IMR-90 (cell line): ENCODE measurements at regions not wholly inside any gene's neighbourhood (a gene's known extent, or its start where the extent isn't known, plus 50 kb on each side); places are given as distances from the start of the nearest gene placed in this dataset.

Experiments
- ATAC-seq: fragments of 200-7000 bp; cut with Tn5 transposase; 2 replicates; pipeline ENCODE4 v1.9.1; 2020; ENCODE audit warnings: low read depth, mild to moderate bottlenecking, moderate library complexity
- BruUV-seq: library from RNA; stranded (reverse); fragments of 400-500 nt; replicated peaks from 2 replicates; lab custom pipeline; 2021; lab: Mats Ljungman, UMichigan
- CTCF ChIA-PET: fragments of 300-600 bp; formaldehyde crosslinking; extraction: SDS; loops from one replicate; lab custom pipeline; 2021; ENCODE audit warnings: antibody characterized with exemption; lab: Yijun Ruan, JAX
- POLR2A ChIA-PET: fragments of 300-600 bp; sonication (Branson Sonifier 250); formaldehyde crosslinking; loops from one replicate; lab custom pipeline; 2022; ENCODE audit warnings: antibody characterized with exemption; ENCODE audit not compliant: unreplicated experiment; lab: Charles Lee
- DNase-seq: peaks from one replicate; pipeline ENCODE4 v3.0.0; 2013
- H2AFZ ChIP-seq: replicated peaks from 2 replicates; pipeline ENCODE3; 2013; ENCODE audit warnings: low read length, mild to moderate bottlenecking; ENCODE audit not compliant: poor library complexity
- H2AK5ac ChIP-seq: 2 replicates; pipeline ENCODE4 v1.6.1; 2013; ENCODE audit warnings: low read depth, low read length, inconsistent platforms
- H2AK9ac ChIP-seq: replicated peaks from 2 replicates; pipeline ENCODE3; 2013; ENCODE audit warnings: mild to moderate bottlenecking, low read depth, low read length, moderate library complexity; ENCODE audit not compliant: poor library complexity
- H2BK120ac ChIP-seq: 2 replicates; pipeline ENCODE4 v1.6.1; 2013; ENCODE audit warnings: low read depth, low read length, inconsistent platforms
- H2BK15ac ChIP-seq: 3 replicates; pipeline ENCODE4 v1.6.1; 2013; ENCODE audit warnings: low read depth, low read length, inconsistent platforms
- H2BK20ac ChIP-seq: 2 replicates; pipeline ENCODE4 v1.6.1; 2013; ENCODE audit warnings: low read depth, mild to moderate bottlenecking, inconsistent platforms, low read length, moderate library complexity
- H2BK5ac ChIP-seq: 2 replicates; pipeline ENCODE4 v1.6.1; 2013; ENCODE audit warnings: mild to moderate bottlenecking, low read depth, low read length, inconsistent platforms; ENCODE audit not compliant: poor library complexity, severe bottlenecking
- H3K14ac ChIP-seq: replicated peaks from 2 replicates; pipeline ENCODE4 v1.6.1; 2013; ENCODE audit warnings: low read depth, low read length, inconsistent platforms
- H3K18ac ChIP-seq: 2 replicates; pipeline ENCODE4 v1.6.1; 2013; ENCODE audit warnings: low read depth, low read length, control low read depth
- H3K23ac ChIP-seq: 2 replicates; pipeline ENCODE4 v1.6.1; 2013; ENCODE audit warnings: low read depth, low read length, inconsistent platforms
- H3K27ac ChIP-seq: 2 replicates; pipeline ENCODE4 v1.5.1; 2013; ENCODE audit warnings: mild to moderate bottlenecking, control low read depth, low read length; ENCODE audit not compliant: insufficient read depth
- H3K27me3 ChIP-seq: 2 replicates; pipeline ENCODE4 v1.6.1; 2013; ENCODE audit warnings: low read length; ENCODE audit not compliant: control insufficient read depth, insufficient read depth
- H3K36me3 ChIP-seq: 2 replicates; pipeline ENCODE4 v1.6.1; 2013; ENCODE audit warnings: low read length, mixed read lengths; ENCODE audit not compliant: control insufficient read depth, insufficient read depth
- H3K4ac ChIP-seq: 2 replicates; pipeline ENCODE4 v1.6.1; 2013; ENCODE audit warnings: low read depth, low read length, inconsistent platforms
- H3K4me1 ChIP-seq: 2 replicates; pipeline ENCODE4 v1.6.1; 2013; ENCODE audit warnings: low read length, mixed read lengths; ENCODE audit not compliant: control insufficient read depth, insufficient read depth
- H3K4me2 ChIP-seq: 2 replicates; pipeline ENCODE4 v1.6.1; 2013; ENCODE audit warnings: low read depth, mild to moderate bottlenecking, control low read depth, low read length, moderate library complexity
- H3K4me3 ChIP-seq: 2 replicates; pipeline ENCODE4 v1.5.1; 2013; ENCODE audit warnings: low read depth, mild to moderate bottlenecking, control low read depth, low read length, moderate library complexity; ENCODE audit not compliant: insufficient read depth
- H3K56ac ChIP-seq: 2 replicates; pipeline ENCODE4 v1.6.1; 2013; ENCODE audit warnings: low read length, inconsistent platforms; ENCODE audit not compliant: insufficient read depth; ENCODE audit errors: extremely low read depth
- H3K79me1 ChIP-seq, 2 experiments: 2 replicates each; pipeline ENCODE4 v1.6.1; 2013; ENCODE audit warnings: low read length in 2 of 2, inconsistent platforms in 1 of 2, low read depth in 1 of 2
- H3K9ac ChIP-seq: 2 replicates; pipeline ENCODE4 v1.6.1; 2013; ENCODE audit warnings: low read depth, low read length, control low read depth
- H3K9me1 ChIP-seq: 2 replicates; pipeline ENCODE4 v1.6.1; 2013; ENCODE audit warnings: low read length, inconsistent platforms; ENCODE audit not compliant: insufficient read depth
- H3K9me3 ChIP-seq: 2 replicates; pipeline ENCODE4 v1.6.1; 2013; ENCODE audit warnings: low read length; ENCODE audit not compliant: control insufficient read depth, insufficient read depth
- H4K20me1 ChIP-seq: 2 replicates; pipeline ENCODE4 v1.6.1; 2013; ENCODE audit warnings: low read length, inconsistent platforms; ENCODE audit not compliant: insufficient read depth
- H4K5ac ChIP-seq: 2 replicates; pipeline ENCODE4 v1.6.1; 2013; ENCODE audit warnings: mild to moderate bottlenecking, low read depth, low read length, control low read depth
- H4K8ac ChIP-seq, 2 experiments: 2 replicates each; pipeline ENCODE4 v1.6.1; 2013; ENCODE audit warnings: low read depth in 2 of 2, low read length in 2 of 2, control low read depth in 1 of 2, inconsistent platforms in 1 of 2
- H4K91ac ChIP-seq: 2 replicates; pipeline ENCODE4 v1.6.1; 2013; ENCODE audit warnings: low read depth, low read length, inconsistent platforms; ENCODE audit not compliant: insufficient read depth
- BHLHE40 ChIP-seq: fragments of 150-350 bp; IDR thresholded peaks from 2 replicates; pipeline ENCODE4 v1.6.1; 2016; ENCODE audit warnings: mild to moderate bottlenecking, low read depth, low read length
- CHD1 ChIP-seq: IDR thresholded peaks from 2 replicates; pipeline ENCODE4 v1.6.1; 2012; ENCODE audit warnings: low read depth, low read length, improper control_type of control experiment
- FOS ChIP-seq: fragments of 150-350 bp; IDR thresholded peaks from 2 replicates; pipeline ENCODE4 v1.6.1; 2016; ENCODE audit warnings: low read depth, low read length
- MAFK ChIP-seq: IDR thresholded peaks from 2 replicates; pipeline ENCODE4 v1.6.1; 2012; ENCODE audit warnings: low read depth, low read length, improper control_type of control experiment
- MAZ ChIP-seq: IDR thresholded peaks from 2 replicates; pipeline ENCODE4 v1.6.1; 2012; ENCODE audit warnings: low read depth, mild to moderate bottlenecking, low read length, improper control_type of control experiment, moderate library complexity, borderline replicate concordance
- MXI1 ChIP-seq: IDR thresholded peaks from 2 replicates; pipeline ENCODE4 v1.6.1; 2012; ENCODE audit warnings: low read depth, mild to moderate bottlenecking, low read length, moderate library complexity, borderline replicate concordance
- NFE2L2 ChIP-seq: fragments of 150-350 bp; IDR thresholded peaks from 2 replicates; pipeline ENCODE4 v1.6.1; 2016; ENCODE audit warnings: low read depth, mild to moderate bottlenecking, low read length
- POLR2A ChIP-seq: IDR thresholded peaks from 2 replicates; pipeline ENCODE4 v1.6.1; 2012; ENCODE audit warnings: mild to moderate bottlenecking, low read depth, low read length
- RAD21 ChIP-seq: IDR thresholded peaks from 2 replicates; pipeline ENCODE4 v1.6.1; 2012; ENCODE audit warnings: low read length, improper control_type of control experiment
- RCOR1 ChIP-seq: IDR thresholded peaks from 2 replicates; pipeline ENCODE4 v1.6.1; 2012; ENCODE audit warnings: mild to moderate bottlenecking, low read length, improper control_type of control experiment; ENCODE audit not compliant: insufficient replicate concordance
- RFX5 ChIP-seq: IDR thresholded peaks from 2 replicates; pipeline ENCODE4 v1.8.0; 2012; ENCODE audit warnings: low read depth, mild to moderate bottlenecking, low read length, moderate library complexity
- SMC3 ChIP-seq: fragments of 150-350 bp; IDR thresholded peaks from 2 replicates; pipeline ENCODE4 v1.6.1; 2016; ENCODE audit warnings: low read depth, mild to moderate bottlenecking, antibody characterized with exemption, low read length, moderate library complexity
- WGBS, 2 experiments: methylation state at CpG; one replicate each; pipeline versions ENCODE4 v1.1.5 to v1.1.7; 2013; ENCODE audit warnings: missing lambda C conversion rate in 2 of 2; ENCODE audit not compliant: insufficient read length in 1 of 2; ENCODE audit errors: extremely low coverage in 2 of 2; 5-methylcytosine and 5-hydroxymethylcytosine counted together
- dilution Hi-C: fragments of 300-500 bp; cut with HindIII; formaldehyde crosslinking; loops from one replicate; pipeline ENCODE4 v1.14.3; 2018; ENCODE audit warnings: low sequenced_read_pairs; ENCODE audit not compliant: unreplicated experiment
- in situ Hi-C: fragments of 300-500 bp; cut with MboI; formaldehyde crosslinking; loops from 3 replicates; pipeline ENCODE4 v1.14.3; 2019; ENCODE audit warnings: low sequenced_read_pairs, inconsistent platforms, mixed read lengths
- intact Hi-C: fragments of 100-400 bp; cut with micrococcal nuclease; formaldehyde crosslinking; loops from 2 replicates; pipeline ENCODE4 v1.10.0; 2022
- TF ChIP-seq, protein P1 (sequence below): fragments of 150-350 bp; IDR thresholded peaks from 2 replicates; pipeline ENCODE4 v1.6.1; 2016; ENCODE audit warnings: low read depth, mild to moderate bottlenecking, low read length, moderate library complexity, borderline replicate concordance
- TF ChIP-seq, protein P2 (sequence below): conservative IDR thresholded peaks from 2 replicates; pipeline ENCODE4 v1.5.1; 2012; ENCODE audit warnings: mild to moderate bottlenecking, low read depth, low read length, improper control_type of control experiment
- TF ChIP-seq, protein P3 (sequence below): fragments of 150-350 bp; IDR thresholded peaks from 2 replicates; pipeline ENCODE4 v1.6.1; 2017; ENCODE audit warnings: mild to moderate bottlenecking, antibody characterized with exemption, low read length, low read depth

DNA sequence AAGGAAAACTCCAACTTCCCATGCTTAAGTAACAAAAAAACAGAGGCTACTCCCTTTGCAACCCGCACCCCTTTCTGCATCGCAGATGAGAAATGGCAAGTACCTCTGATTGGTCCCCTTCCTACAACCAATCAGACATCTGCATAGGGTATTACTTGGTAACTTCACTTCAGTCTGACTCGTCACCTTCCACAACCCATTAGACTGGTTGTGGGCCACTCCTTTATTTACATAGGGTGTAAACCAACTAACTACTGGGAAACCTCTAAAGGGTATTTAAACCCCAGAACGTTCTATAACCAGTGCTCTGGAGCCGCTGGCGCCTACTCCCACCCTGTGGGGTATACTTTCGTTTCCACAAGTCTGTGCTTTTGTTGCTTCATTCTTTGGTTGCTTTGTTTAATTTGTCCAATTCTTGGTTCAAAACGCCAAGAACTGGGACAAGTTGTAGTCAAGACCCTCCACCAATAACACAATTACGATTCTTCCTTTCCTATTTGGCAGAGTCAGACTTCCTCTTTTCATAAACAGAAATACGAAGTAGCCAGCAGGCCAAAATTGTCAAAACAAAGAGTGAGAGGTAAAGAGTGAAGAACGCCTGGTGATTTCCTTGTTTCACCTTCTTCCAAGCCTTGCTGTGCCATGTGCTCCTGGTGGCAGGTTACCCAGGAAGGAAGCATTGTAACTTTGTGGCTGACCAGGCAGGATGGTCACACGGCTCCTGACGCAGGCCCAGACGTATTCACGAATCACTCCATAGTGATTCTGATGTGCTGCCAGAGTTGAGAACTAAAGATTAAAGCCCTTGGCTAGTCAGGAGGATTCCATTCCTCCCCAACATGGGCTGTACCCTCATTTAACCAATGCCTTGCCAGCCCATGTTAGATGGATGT is 477.4 kb downstream of the ARHGEF28 start:
- H3K56ac ChIP-seq: no peak overlapping the region
- H4K91ac ChIP-seq: no peak overlapping the region
- in situ Hi-C loops (no loop called here), dilution Hi-C loops (no loop called here), intact Hi-C loops (no loop called here)
- POLR2A ChIA-PET: no interaction called here
- no peaks in the 10 kb centered on the region for H3K4me1 ChIP-seq
- H3K18ac ChIP-seq: no peak overlapping the region
- no peak overlapping the region for H2BK5ac ChIP-seq
- H3K4me2 ChIP-seq: no peak overlapping the region
- no peak overlapping the region for H2AK5ac ChIP-seq
- BruUV-seq: no TSS peak
- H4K20me1 ChIP-seq: no peaks in the 10 kb centered on the region
- H2BK15ac ChIP-seq: no peak overlapping the region
- H3K27ac ChIP-seq: no peak overlapping the region
- H3K4ac ChIP-seq: no peak overlapping the region
- no peak overlapping the region for H3K23ac ChIP-seq
- 0 out of 2 replicates have a peak, but pooled peaks cover 3% of the 10 kb centered on the region for H3K9me1 ChIP-seq
- H3K14ac ChIP-seq: no peak overlapping the region
- H3K4me3 ChIP-seq: no peak overlapping the region
- CTCF ChIA-PET: no interaction called here
- no peak overlapping the region for H2AK9ac ChIP-seq
- 76% methylated on average over 2 of the region's 15 CpGs; no CpG with 5 or more reads in 1 of the 2 experiments for WGBS, 2 experiments
- no peak overlapping the region for H2BK120ac ChIP-seq
- H4K8ac ChIP-seq: no peak overlapping the region
- DNase-seq: no peak
- no peak overlapping the region for H2AFZ ChIP-seq
- H3K27me3 ChIP-seq: no peaks in the 10 kb centered on the region
- H3K36me3 ChIP-seq: no peaks in the 10 kb centered on the region
- no peak overlapping the region for H2BK20ac ChIP-seq
- no peaks in the 10 kb centered on the region for H3K79me1 ChIP-seq
- peaks cover 4% of the 10 kb centered on the region for H3K9me3 ChIP-seq
- no peak overlapping the region for H3K9ac ChIP-seq
- no peak overlapping the region for H4K5ac ChIP-seq
- ATAC-seq: no peak
- no peak for TF ChIP-seq CHD1
- no peak for TF ChIP-seq SMC3
- no peak for TF ChIP-seq FOS
- no peak for TF ChIP-seq RAD21
- TF ChIP-seq, protein P1, sequence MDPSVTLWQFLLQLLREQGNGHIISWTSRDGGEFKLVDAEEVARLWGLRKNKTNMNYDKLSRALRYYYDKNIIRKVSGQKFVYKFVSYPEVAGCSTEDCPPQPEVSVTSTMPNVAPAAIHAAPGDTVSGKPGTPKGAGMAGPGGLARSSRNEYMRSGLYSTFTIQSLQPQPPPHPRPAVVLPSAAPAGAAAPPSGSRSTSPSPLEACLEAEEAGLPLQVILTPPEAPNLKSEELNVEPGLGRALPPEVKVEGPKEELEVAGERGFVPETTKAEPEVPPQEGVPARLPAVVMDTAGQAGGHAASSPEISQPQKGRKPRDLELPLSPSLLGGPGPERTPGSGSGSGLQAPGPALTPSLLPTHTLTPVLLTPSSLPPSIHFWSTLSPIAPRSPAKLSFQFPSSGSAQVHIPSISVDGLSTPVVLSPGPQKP: no peak
- TF ChIP-seq MXI1: no peak
- no peak for TF ChIP-seq MAFK
- TF ChIP-seq RFX5: no peak
- TF ChIP-seq RCOR1: no peak
- no peak for TF ChIP-seq BHLHE40
- no peak for TF ChIP-seq NFE2L2
- no peak for TF ChIP-seq MAZ
- TF ChIP-seq, protein P2, sequence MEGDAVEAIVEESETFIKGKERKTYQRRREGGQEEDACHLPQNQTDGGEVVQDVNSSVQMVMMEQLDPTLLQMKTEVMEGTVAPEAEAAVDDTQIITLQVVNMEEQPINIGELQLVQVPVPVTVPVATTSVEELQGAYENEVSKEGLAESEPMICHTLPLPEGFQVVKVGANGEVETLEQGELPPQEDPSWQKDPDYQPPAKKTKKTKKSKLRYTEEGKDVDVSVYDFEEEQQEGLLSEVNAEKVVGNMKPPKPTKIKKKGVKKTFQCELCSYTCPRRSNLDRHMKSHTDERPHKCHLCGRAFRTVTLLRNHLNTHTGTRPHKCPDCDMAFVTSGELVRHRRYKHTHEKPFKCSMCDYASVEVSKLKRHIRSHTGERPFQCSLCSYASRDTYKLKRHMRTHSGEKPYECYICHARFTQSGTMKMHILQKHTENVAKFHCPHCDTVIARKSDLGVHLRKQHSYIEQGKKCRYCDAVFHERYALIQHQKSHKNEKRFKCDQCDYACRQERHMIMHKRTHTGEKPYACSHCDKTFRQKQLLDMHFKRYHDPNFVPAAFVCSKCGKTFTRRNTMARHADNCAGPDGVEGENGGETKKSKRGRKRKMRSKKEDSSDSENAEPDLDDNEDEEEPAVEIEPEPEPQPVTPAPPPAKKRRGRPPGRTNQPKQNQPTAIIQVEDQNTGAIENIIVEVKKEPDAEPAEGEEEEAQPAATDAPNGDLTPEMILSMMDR: no peak
- TF ChIP-seq POLR2A: no peak
- TF ChIP-seq, protein P3, sequence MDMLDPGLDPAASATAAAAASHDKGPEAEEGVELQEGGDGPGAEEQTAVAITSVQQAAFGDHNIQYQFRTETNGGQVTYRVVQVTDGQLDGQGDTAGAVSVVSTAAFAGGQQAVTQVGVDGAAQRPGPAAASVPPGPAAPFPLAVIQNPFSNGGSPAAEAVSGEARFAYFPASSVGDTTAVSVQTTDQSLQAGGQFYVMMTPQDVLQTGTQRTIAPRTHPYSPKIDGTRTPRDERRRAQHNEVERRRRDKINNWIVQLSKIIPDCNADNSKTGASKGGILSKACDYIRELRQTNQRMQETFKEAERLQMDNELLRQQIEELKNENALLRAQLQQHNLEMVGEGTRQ: no peak
